ENCODE measurements at regions not wholly inside any gene's neighbourhood (a gene's known extent, or its start where the extent isn't known, plus 50 kb on each side); places are given as distances from the start of the nearest gene placed in this dataset.
"Not testable (repeated sequence)": the region's sequence is repeated elsewhere in the genome, so short reads cannot be mapped to it uniquely, and the experiment has no call there.

- no peak for DNase-seq
- TF ChIP-seq POLR2AphosphoS5 (IDR thresholded peaks at IDR 0.05): no peak
- no peak for TF ChIP-seq POLR2A (IDR thresholded peaks at IDR 0.05)
- TF ChIP-seq, protein P1, sequence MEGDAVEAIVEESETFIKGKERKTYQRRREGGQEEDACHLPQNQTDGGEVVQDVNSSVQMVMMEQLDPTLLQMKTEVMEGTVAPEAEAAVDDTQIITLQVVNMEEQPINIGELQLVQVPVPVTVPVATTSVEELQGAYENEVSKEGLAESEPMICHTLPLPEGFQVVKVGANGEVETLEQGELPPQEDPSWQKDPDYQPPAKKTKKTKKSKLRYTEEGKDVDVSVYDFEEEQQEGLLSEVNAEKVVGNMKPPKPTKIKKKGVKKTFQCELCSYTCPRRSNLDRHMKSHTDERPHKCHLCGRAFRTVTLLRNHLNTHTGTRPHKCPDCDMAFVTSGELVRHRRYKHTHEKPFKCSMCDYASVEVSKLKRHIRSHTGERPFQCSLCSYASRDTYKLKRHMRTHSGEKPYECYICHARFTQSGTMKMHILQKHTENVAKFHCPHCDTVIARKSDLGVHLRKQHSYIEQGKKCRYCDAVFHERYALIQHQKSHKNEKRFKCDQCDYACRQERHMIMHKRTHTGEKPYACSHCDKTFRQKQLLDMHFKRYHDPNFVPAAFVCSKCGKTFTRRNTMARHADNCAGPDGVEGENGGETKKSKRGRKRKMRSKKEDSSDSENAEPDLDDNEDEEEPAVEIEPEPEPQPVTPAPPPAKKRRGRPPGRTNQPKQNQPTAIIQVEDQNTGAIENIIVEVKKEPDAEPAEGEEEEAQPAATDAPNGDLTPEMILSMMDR (IDR thresholded peaks at IDR 0.05 in 8 of 11, conservative IDR thresholded peaks at IDR 0.05 in 3 of 11): no peak
- 32 to 57% (median 40%) methylated on average over 2 of the region's 2 CpGs for WGBS, 5 donors
- no peaks in the 10 kb centered on the region for H3K36me3 ChIP-seq
- H3K9me3 ChIP-seq: peaks cover 0 to 21% (median 3%) of the 10 kb centered on the region in 8 donors
- H3K4me3 ChIP-seq: no peak overlapping the region
- peaks cover 0 to 28% (median 12%) of the 10 kb centered on the region in 6 donors for H3K4me1 ChIP-seq
- H3K27me3 ChIP-seq (replicated peaks in 1 of 7): no peaks in the 10 kb centered on the region
- H3K27ac ChIP-seq: no peak overlapping the region
- intact Hi-C loops (cut with DNase I; ENCODE audit: low total_unique reads): no loop called here
Observed at GRCh38 chr4:37748485-37748884, 62.3 kb upstream of the RELL1 start.

DNA sequence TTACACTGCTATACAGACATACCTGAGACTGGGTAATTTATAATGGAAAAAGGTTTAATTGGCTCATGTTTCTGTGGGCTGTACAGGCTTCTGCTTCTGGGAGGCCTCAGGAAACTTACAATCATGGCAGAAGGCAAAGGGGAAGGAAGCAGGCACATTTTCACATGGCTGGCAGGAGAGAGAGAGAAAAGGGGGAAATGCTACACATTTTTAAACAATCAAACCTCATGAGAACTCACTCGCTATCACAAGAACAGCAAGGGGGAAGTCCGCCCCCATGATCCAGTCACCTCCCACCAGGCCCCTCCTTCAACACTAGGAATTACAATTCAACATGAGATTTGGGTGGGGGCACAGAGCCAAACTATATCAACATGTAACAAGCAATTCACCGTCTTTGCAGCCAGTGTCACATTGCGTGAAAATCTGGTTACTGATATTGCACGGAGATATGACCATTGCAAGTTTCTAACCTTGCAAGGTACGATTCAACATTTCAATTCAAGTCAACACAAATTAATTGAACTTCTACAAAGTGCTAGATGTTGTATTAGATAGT lies 61.7 kb upstream of the RELL1 start:
- TF ChIP-seq POLR2AphosphoS5 (IDR thresholded peaks at IDR 0.05) (no peak), POLR2A (IDR thresholded peaks at IDR 0.05) (no peak)
- TF ChIP-seq, protein P1 (IDR thresholded peaks at IDR 0.05 in 8 of 11, conservative IDR thresholded peaks at IDR 0.05 in 3 of 11): no peak
- DNase-seq: no peak
- H3K27ac ChIP-seq: no peak overlapping the region
- no peak overlapping the region for H3K4me3 ChIP-seq
- H3K9me3 ChIP-seq: peaks cover 0 to 21% (median 3%) of the 10 kb centered on the region in 8 donors
- H3K4me1 ChIP-seq: peaks cover 0 to 22% (median 9%) of the 10 kb centered on the region in 6 donors
- WGBS, 5 donors: 55 to 78% (median 63%) methylated on average over 6 of the region's 6 CpGs
- intact Hi-C loops (cut with DNase I; ENCODE audit: low total_unique reads): no loop called here
- H3K36me3 ChIP-seq: no peaks in the 10 kb centered on the region
- no peaks in the 10 kb centered on the region for H3K27me3 ChIP-seq (replicated peaks in 1 of 7)

DNA sequence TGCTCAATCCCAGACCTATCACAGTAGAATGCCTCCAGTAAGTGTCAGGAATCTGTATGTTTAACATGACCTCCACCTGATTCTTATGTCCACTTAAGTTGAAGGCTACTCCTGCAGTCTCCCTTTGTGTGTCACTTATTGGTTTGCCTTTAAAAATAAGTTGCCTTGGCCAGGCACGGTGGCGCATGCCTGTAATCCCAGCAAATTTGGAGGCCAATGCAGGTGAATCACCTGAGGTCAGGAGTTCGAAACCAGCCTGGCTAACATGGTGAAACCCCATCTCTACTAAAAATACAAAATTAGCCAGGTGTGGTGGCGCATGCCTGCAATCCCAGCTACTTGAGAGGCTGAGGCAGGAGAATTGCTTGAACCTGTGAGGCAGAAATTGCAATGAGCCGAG lies 60.7 kb upstream of the RELL1 start:
- H3K4me1 ChIP-seq: peaks cover 0 to 21% (median 9%) of the 10 kb centered on the region in 6 donors
- intact Hi-C loops (cut with DNase I; ENCODE audit: low total_unique reads); H3K27ac ChIP-seq; H3K36me3 ChIP-seq; H3K27me3 ChIP-seq (replicated peaks in 1 of 7); H3K4me3 ChIP-seq; DNase-seq: not testable (repeated sequence)
- WGBS, 5 donors: 73 to 97% (median 88%) methylated on average over 5 of the region's 5 CpGs
- peaks cover 0 to 21% (median 3%) of the 10 kb centered on the region in 8 donors for H3K9me3 ChIP-seq

DNA sequence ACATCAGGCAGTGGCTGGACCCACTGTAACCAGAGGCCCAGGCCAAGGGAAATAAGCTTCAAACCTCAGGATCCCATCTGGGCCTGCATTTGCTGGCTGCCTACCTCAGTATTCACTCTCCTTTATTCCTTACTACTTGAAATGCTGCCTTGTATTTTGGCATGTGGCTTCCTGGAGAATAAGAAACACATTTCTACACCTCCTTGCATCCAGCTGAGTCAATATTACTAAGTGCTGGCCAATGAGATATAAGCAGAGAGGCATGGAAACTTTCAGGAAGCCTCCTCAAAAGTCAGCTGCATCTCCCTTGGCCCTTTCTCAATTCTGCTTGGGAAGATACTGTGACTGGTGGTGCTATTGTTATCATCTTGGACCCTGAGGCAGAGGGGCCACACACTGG lies 59.8 kb upstream of the RELL1 start:
- intact Hi-C loops (cut with DNase I; ENCODE audit: low total_unique reads): no loop called here
- Histone ChIP-seq H3K36me3 (no peaks in the 10 kb centered on the region), H3K4me1 (peaks cover 0 to 21% (median 9%) of the 10 kb centered on the region in 6 donors), H3K9me3 (peaks cover 0 to 21% (median 3%) of the 10 kb centered on the region in 8 donors), H3K27ac (no peak overlapping the region), H3K27me3 (replicated peaks in 1 of 7) (no peaks in the 10 kb centered on the region), H3K4me3 (no peak overlapping the region)
- DNase-seq: no peak
- no peak for TF ChIP-seq POLR2A (IDR thresholded peaks at IDR 0.05)

- TF ChIP-seq POLR2AphosphoS5 (IDR thresholded peaks at IDR 0.05) (no peak), POLR2A (IDR thresholded peaks at IDR 0.05) (no peak)
- TF ChIP-seq, protein P1 (IDR thresholded peaks at IDR 0.05 in 8 of 11, conservative IDR thresholded peaks at IDR 0.05 in 3 of 11): no peak
- WGBS, 5 donors: 44 to 85% (median 76%) methylated on average over 1 of the region's 1 CpG
- Histone ChIP-seq H3K27ac (no peak overlapping the region), H3K4me3 (no peak overlapping the region), H3K36me3 (no peaks in the 10 kb centered on the region), H3K4me1 (no peaks in the 10 kb centered on the region), H3K27me3 (replicated peaks in 1 of 7) (no peaks in the 10 kb centered on the region), H3K9me3 (peaks cover 0 to 12% (median 0%) of the 10 kb centered on the region in 8 donors)
- DNase-seq: no peak
- intact Hi-C loops (cut with DNase I; ENCODE audit: low total_unique reads): no loop called here
Observed at GRCh38 chr4:37742149-37742548, 56.0 kb upstream of the RELL1 start.
